A549 (cell line): ENCODE measurements at regions not wholly inside any gene's neighbourhood (a gene's known extent, or its start where the extent isn't known, plus 50 kb on each side); places are given as distances from the start of the nearest gene placed in this dataset.

Source experiments
- CBX8 ChIP-seq: fragments of 200-600 bp; sonication (generic); IDR thresholded peaks from 2 replicates; pipeline ENCODE4 v1.6.1; 2016
- KDM1A ChIP-seq: fragments of 200-600 bp; sonication (generic); IDR thresholded peaks from 2 replicates; pipeline ENCODE4 v1.6.1; 2016; ENCODE audit warnings: low read depth, mild to moderate bottlenecking
- RAD21 ChIP-seq, 2 experiments: fragments of >200 bp in 1 of 2; sonication (Bioruptor Twin) in 1 of 2; formaldehyde crosslinking in 1 of 2; IDR thresholded peaks in 1 of 2; conservative IDR thresholded peaks in 1 of 2; 2 replicates in 1 of 2; 3 replicates in 1 of 2; pipeline ENCODE4 v1.6.1; 2012 to 2018; ENCODE audit warnings: inconsistent platforms in 1 of 2
- RNF2 ChIP-seq: fragments of 200-600 bp; sonication (generic); IDR thresholded peaks from 2 replicates; pipeline ENCODE4 v1.6.1; 2016; ENCODE audit warnings: low read depth, mild to moderate bottlenecking, antibody characterized with exemption, moderate library complexity, borderline replicate concordance
- TF ChIP-seq, protein P1 (sequence below): fragments of >200 bp; sonication (Bioruptor Twin); formaldehyde crosslinking; IDR thresholded peaks from 3 replicates; pipeline ENCODE4 v1.5.1; 2016
- TF ChIP-seq, protein P2 (sequence below): fragments of 200-600 bp; sonication (generic); IDR thresholded peaks from 2 replicates; pipeline ENCODE4 v1.6.1; 2016; ENCODE audit warnings: antibody characterized with exemption, mild to moderate bottlenecking, moderate library complexity
- TF ChIP-seq, protein P3 (sequence below): IDR thresholded peaks from 2 replicates; pipeline ENCODE4 v1.6.1; 2012
- TF ChIP-seq, protein P4 (sequence below): IDR thresholded peaks from 2 replicates; pipeline ENCODE4 v1.6.1; 2012; ENCODE audit warnings: low read depth, borderline replicate concordance

DNA sequence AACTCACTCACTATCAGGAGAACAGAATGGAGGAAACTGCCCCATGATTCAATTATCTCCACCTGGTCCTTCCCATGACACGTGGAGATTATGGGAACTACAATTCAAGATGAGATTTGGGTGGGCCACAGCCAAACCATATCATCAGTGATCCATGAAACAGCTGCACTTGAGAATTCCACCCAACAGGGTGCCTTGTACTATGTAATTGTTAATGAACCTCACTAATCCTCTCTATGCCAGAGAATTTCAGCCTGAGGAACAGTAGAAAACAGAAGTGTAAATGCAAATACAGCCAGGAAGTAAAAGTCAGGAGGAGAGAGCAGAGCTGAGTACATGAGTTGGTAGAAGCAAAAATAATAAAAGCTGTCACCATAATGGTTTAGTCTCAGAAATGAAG lies 261.4 kb downstream of the EPHA4 start:
- TF ChIP-seq RAD21 (conservative IDR thresholded peaks at IDR 0.05 in 1 of 2, IDR thresholded peaks at IDR 0.05 in 1 of 2), result no peak
- TF ChIP-seq, protein P1, sequence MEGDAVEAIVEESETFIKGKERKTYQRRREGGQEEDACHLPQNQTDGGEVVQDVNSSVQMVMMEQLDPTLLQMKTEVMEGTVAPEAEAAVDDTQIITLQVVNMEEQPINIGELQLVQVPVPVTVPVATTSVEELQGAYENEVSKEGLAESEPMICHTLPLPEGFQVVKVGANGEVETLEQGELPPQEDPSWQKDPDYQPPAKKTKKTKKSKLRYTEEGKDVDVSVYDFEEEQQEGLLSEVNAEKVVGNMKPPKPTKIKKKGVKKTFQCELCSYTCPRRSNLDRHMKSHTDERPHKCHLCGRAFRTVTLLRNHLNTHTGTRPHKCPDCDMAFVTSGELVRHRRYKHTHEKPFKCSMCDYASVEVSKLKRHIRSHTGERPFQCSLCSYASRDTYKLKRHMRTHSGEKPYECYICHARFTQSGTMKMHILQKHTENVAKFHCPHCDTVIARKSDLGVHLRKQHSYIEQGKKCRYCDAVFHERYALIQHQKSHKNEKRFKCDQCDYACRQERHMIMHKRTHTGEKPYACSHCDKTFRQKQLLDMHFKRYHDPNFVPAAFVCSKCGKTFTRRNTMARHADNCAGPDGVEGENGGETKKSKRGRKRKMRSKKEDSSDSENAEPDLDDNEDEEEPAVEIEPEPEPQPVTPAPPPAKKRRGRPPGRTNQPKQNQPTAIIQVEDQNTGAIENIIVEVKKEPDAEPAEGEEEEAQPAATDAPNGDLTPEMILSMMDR, result no peak
- TF ChIP-seq CBX8, result no peak
- TF ChIP-seq, protein P2, sequence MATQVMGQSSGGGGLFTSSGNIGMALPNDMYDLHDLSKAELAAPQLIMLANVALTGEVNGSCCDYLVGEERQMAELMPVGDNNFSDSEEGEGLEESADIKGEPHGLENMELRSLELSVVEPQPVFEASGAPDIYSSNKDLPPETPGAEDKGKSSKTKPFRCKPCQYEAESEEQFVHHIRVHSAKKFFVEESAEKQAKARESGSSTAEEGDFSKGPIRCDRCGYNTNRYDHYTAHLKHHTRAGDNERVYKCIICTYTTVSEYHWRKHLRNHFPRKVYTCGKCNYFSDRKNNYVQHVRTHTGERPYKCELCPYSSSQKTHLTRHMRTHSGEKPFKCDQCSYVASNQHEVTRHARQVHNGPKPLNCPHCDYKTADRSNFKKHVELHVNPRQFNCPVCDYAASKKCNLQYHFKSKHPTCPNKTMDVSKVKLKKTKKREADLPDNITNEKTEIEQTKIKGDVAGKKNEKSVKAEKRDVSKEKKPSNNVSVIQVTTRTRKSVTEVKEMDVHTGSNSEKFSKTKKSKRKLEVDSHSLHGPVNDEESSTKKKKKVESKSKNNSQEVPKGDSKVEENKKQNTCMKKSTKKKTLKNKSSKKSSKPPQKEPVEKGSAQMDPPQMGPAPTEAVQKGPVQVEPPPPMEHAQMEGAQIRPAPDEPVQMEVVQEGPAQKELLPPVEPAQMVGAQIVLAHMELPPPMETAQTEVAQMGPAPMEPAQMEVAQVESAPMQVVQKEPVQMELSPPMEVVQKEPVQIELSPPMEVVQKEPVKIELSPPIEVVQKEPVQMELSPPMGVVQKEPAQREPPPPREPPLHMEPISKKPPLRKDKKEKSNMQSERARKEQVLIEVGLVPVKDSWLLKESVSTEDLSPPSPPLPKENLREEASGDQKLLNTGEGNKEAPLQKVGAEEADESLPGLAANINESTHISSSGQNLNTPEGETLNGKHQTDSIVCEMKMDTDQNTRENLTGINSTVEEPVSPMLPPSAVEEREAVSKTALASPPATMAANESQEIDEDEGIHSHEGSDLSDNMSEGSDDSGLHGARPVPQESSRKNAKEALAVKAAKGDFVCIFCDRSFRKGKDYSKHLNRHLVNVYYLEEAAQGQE, result no peak
- TF ChIP-seq, protein P3, sequence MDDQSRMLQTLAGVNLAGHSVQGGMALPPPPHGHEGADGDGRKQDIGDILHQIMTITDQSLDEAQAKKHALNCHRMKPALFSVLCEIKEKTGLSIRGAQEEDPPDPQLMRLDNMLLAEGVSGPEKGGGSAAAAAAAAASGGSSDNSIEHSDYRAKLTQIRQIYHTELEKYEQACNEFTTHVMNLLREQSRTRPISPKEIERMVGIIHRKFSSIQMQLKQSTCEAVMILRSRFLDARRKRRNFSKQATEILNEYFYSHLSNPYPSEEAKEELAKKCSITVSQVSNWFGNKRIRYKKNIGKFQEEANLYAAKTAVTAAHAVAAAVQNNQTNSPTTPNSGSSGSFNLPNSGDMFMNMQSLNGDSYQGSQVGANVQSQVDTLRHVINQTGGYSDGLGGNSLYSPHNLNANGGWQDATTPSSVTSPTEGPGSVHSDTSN, result no peak
- TF ChIP-seq, protein P4, sequence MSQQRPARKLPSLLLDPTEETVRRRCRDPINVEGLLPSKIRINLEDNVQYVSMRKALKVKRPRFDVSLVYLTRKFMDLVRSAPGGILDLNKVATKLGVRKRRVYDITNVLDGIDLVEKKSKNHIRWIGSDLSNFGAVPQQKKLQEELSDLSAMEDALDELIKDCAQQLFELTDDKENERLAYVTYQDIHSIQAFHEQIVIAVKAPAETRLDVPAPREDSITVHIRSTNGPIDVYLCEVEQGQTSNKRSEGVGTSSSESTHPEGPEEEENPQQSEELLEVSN, result no peak
- no peak for TF ChIP-seq RNF2
- TF ChIP-seq KDM1A, result no peak
